ENCODE measurements at regions not wholly inside any gene's neighbourhood (a gene's known extent, or its start where the extent isn't known, plus 50 kb on each side); places are given as distances from the start of the nearest gene placed in this dataset.

GRCh38 chr11:127971448-127971847 lies 615.9 kb downstream of the ETS1 start:
- no peak for TF ChIP-seq POU2F2 (IDR thresholded peaks at IDR 0.05; ENCODE audit: low read depth, low read length)
- TF ChIP-seq PAX5 (IDR thresholded peaks at IDR 0.05; ENCODE audit: insufficient read depth, low read length, severe bottlenecking) = no peak
- no peak for TF ChIP-seq POLR2A (IDR thresholded peaks at IDR 0.05; ENCODE audit: low read depth, low read length)

Measured in GM12891 (cell line).